NAMALWA (cell line): ENCODE measurements at regions not wholly inside any gene's neighbourhood (a gene's known extent, or its start where the extent isn't known, plus 50 kb on each side); places are given as distances from the start of the nearest gene placed in this dataset.
"Not testable (repeated sequence)": the region's sequence is repeated elsewhere in the genome, so short reads cannot be mapped to it uniquely, and the experiment has no call there.

ENCODE experiments used
- DNase-seq: peaks from one replicate; pipeline ENCODE4 v3.0.0-alpha.2; 2015; ENCODE audit warnings: low spot score

DNA sequence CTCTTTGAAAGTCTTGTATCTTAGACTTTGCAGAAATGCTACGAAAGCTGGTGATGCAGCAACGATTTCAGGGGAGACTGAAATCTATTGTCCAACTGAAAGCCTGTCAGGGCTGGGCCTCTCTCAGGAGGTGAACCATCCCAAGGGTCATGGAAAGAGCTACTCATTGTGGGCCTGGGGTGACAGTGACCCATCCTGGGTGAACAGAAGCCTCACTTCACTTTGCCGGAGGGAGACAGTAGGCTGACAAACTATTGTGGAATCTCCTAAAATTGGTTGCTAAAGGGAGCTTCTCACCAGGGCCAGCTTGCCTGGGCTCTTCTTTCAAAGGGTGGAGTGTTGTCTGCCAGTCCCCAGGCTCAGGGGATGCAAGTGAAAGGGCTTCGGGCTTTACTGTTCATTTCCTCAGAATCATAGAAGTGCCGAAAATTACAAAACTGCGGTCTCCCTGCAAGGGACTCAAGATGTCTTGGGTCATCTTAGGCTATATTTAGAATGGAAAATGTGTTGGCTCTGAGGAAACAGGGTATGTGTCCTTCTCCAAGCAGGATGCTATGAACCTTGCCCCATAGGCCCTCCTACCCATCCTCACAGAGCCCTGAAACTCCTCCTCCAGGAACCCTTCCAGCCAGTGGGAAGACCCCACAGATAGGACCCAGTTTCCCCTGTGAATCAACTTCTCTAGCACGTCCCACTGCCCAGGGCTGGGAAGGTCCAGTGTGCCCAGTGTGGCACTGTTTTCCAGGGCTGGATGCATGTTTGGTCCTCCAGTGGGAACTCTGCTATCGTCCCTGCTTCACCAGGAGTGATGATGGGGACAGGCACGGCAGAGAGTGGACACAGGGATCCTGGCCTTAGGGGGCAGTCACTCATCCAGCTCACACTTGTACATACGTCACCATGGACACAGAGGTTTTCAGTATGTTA, 173.4 kb upstream of the PLGLB2 start:
- DNase-seq: not testable (repeated sequence)

GRCh38 chr2:87575138-87575537, 172.7 kb upstream of the PLGLB2 start:
- not testable (repeated sequence) for DNase-seq

DNA sequence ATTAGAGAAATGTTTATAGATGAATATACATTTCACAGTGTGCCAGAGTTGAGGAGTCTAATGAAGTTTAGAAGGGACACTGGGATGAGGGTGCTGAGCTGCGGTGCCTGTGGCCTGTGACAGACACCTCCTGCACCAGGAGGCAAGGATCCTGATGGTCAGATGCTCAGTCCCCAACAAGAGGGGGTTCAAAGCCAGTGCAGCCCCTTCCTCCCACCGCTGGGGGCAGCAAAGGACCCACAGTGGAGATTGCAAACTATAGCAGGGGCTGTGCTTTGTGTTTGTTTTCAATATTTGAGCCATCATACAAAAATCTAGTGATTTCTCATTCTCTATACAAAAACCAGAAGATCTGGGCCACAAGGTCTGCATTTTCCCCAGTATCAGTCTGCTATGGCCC, 170.5 kb upstream of the PLGLB2 start:
- DNase-seq: not testable (repeated sequence)

DNA sequence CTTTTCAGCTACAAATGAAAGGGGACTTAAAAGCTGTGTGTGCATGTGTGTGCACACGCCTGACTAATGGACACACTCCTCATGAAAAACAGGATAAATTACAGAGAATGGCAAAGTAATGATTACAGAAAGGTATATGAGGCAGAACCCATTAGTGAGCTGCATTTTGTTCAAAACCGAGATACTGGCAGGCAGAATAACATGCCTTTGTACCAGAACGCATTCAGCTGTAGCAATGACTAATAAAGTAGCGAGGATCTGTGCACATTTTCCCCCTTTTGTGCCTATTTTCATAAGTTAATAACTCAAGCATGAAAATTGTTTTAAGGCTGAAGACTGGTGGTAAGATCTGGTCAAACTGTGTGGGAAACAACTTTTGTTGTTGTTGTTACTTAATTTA, 165.7 kb upstream of the PLGLB2 start:
- not testable (repeated sequence) for DNase-seq

DNA sequence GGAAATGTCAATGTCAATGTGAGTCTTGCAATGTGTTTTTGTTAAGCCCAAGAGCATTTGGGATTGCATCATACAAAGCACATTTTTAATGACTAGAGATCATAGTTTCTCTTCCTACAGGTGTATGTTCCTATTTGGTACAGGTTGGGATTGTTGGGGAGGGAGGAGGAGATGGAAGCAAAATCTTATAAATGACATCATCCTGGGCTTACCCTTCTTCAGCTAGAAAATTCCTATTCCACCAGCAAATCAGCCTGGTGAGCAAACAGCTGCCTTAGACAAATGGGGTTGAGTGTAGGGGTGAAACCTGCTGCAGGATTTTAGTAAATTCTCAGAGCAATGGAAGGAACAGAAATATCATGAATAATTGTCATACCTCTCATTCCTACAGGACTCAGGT, 165.3 kb upstream of the PLGLB2 start:
- not testable (repeated sequence) for DNase-seq

GRCh38 chr2:87583370-87583769, 164.5 kb upstream of the PLGLB2 start:
- DNase-seq: not testable (repeated sequence)

DNA sequence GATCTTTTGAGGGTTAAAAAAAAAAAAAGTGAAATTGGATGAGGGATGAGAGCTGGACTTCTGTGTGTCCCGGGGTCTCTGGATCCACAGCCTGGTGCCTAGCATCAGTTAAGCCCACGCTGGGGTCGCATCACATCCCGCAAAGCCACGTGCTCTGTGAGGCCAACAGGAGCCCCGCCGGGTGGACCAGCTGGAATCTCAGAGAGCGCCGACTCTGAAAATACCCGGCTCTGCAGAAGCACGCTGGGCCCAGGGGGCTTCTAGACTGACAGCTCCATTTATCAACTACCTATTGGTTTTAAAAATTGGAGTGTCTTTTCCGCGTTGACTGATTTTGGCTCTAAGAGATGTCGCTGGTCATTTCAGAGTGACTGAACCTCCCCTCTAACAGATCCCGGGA, 164.1 kb upstream of the PLGLB2 start:
- DNase-seq: not testable (repeated sequence)

DNA sequence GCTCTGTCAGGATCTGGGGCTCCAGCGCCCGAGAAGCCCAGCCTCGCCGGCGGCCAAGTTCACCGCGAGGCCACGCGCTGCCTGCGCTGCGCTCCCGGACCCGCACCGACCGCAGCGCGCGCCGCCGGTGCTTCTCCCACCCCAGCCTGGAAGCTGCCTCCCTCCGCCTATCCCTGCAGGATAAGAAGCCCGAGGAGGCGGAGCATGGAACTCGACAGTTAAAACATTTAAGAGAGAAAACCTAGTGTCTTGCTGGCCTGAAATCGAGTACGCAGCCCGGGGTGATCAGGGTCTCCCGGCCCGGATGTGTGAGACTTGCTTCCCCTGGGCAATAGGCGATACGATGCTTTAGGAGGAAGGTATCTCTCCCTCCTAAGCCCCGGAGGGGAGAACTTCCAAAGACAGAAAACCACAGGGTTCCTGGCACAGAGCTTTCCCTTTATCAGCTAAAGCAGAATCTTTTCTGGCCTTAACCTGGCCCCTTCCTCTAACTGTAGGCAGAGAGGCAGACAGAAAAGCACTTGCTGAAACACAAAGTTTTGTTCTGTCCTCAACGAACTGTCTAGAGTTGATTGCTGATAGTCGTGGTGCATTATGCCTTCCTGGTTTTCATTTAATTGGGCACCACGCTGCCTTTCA, 163.5 kb upstream of the PLGLB2 start:
- DNase-seq: not testable (repeated sequence)

- DNase-seq: not testable (repeated sequence)
Observed at GRCh38 chr2:87587934-87588333, 160.0 kb upstream of the PLGLB2 start.

DNA sequence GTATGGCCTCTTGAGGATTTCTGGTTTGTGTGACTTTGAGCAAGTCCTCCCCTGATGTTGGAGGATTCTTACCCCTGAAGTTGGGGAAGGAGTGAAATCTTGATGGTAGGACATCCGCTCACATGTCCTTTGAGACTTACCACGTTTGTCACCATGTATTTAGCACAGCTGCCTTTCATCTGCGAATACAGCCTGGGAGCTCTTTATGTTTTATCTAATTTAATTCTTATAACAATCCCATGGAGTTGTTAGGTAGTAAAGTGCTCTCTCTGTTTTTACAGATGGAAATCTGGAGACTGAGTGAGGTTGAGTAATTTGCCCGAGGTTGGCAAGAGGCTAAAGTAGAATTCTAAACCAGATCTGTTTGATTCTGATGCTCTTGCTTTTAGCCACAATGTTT, 154.9 kb upstream of the PLGLB2 start:
- DNase-seq: not testable (repeated sequence)

DNA sequence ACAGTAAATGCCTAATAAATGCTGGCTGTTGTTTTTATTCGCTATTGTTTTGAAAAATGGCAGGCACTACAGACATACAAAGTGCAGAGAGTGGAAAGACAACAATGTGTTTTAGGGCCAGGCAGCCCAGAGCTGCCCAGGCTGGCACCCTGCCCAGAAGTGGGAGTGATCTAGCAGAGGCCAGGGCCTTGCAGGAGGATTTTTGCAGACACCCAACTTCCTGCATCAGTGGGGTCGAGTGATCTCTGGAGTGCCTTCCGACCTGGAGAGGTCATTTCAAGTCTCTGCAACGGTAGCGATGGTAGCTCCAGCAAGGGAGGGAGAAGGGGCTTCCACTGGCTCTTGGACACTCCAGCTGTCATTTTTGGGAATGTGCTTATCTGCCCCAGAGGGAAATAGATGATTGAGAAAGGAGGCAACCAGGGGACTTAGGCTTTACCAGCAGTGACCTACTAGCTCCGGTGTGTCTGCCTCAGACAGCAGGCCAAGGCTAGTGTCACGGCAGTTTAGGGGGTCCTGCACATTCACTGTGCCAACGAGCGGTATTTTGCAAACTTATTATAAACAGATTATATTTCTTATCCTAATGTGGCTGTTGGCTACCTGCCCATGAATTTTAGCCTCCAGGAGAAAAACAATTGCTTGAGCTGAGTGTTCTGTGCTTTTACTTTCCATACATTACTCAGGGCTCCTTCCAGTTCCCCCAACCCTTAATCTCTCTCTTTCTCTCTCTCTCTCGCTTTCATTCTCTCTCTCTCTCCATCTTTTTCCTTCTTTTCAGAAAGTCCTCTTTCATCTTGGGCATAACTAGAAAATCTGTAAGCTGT, 153.9 kb upstream of the PLGLB2 start:
- DNase-seq: not testable (repeated sequence)

DNA sequence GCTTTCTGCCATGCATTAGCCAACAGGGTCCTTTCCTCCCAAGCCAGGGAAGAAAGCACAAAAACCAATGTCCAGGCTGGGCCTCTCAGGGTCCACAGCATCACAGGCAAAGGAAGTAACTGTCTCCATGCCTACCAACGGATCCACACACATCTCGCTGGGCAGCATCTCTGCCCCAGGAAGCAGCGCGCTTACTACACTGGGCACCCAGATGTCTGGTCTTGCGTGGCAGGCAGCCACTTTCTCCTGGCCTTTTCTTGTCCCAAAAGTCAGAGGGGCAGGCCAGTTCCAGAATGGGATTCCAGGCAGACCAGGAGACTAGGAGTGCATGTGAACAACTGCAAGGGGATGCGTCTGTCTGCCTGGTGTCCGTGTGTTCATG, 153.3 kb upstream of the PLGLB2 start:
- DNase-seq: not testable (repeated sequence)

DNA sequence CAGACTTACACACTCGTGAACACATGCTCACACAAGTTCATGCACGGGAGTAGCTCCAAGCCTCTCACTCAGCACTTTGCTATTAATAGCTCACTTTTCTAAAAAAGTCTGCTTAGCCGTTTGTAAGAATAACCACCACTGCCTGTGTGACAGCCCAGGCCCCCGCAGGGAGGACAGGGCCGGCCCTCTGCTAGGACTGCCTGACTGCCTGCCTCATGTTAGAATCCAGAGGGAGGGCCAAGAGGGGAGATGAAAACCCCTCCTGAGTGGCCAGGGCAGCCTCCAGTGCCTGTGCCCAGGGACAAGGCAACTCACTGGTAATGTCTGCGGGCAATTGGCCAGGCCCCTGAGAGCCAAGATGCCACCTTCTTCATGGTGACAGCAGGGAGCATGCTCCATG, 152.9 kb upstream of the PLGLB2 start:
- DNase-seq: not testable (repeated sequence)

DNA sequence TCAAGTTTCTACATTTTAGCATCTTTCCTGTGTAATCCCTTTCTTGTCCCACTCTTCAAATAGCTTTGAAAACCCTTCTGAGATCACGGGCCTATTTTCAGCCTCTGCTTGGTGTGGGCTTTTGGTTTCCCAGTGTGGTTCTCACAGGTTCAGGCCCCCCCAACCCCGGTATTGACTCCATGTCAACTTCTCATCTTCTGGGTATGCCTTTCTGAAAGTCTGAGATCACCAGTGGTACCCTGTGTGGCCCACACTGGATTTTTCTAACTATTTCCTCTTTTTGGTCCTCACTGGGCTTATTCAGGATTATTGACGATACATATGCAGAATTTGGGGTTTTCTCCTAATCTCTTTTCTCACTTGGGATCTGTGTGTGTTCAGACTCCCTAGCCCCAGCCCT, 146.9 kb upstream of the PLGLB2 start:
- not testable (repeated sequence) for DNase-seq

DNA sequence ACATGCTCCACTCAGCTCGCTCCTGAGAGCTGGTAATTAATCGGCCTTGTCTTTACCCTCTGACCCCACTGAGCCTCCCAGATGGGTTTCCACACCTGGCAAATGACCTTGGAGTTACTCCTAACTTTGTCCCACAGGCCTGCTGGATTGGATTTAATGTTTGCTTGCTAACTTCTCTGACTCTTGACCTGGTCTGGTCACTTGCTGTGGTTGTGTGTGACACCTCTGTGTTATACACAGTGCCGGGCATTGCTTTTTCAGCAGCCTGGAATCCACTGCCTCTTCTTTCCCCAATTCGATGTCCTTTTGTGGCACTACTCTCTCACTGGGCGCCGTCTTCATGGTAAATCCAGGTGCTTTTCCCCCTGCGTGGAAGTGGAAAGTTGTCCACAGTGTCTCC, 145.8 kb upstream of the PLGLB2 start:
- not testable (repeated sequence) for DNase-seq

GRCh38 chr2:87602728-87603127, 145.2 kb upstream of the PLGLB2 start:
- DNase-seq: not testable (repeated sequence)

DNA sequence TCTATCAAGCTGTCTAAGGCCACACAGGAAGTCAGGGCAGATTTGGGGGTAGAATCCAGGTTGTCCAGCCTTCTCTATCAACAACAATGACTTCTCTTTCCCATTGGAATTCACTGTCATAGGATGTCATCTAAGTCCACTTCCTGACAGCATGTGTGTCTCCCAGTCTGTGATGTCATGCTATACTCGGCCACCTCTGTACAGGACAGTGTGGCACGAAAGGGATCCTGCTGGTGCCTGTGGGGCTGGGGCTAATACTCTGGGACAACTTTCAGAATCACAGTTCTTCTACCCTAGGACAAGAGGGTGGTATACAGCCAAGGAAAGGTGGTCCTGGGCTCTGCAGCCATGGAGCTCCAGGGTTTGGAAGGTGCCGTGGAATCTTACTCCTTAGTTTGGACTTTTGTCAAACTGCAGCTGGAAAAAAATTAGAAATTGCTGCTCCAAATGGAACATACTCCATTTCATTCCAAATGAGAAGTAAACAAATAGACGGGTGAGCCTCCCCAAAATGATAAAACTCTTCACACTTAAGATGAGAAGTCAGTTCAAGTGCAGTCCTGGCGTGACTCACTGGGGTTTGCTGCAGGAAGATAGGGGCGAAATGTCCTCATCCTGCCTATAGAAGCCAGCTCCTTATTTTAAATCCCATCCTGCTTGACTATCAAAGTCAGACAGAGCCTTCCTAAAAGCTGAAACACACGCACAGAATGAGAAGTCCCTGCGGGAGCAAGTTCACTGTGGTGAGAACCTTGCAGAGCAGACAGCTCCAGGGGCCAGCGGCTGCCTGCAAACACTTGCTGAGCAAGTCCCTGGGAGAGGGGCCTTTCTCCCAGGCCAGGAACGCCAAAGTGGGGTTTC, 144.2 kb upstream of the PLGLB2 start:
- not testable (repeated sequence) for DNase-seq

DNA sequence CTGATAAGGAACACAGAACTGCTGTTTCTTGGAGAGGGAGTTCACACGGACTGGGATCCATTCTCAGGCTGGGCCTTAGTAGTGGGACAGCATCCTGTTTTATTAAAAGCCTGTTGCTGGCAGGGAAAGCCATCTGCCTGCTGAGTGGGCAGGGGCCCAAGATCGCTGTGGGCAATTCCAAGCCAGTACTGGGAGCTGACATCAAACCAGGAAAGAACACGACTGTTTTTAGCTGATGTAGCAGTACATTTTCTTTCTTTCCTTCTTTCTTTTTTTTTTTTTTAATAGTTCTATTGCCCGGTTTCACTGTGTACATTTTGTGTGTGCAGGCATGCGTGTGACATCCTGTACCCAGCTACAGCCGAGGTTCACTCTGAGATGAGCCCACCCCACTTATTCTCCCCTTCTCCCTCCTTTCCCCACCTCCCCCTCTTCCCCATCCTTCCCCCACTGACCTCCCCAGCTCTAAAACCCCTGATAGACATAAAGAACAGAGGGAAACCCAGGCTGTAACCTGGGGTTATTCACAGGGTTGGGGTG, 143.5 kb upstream of the PLGLB2 start:
- DNase-seq: not testable (repeated sequence)

GRCh38 chr2:87604980-87605379, 142.9 kb upstream of the PLGLB2 start:
- not testable (repeated sequence) for DNase-seq

- DNase-seq: not testable (repeated sequence)
Observed at GRCh38 chr2:87608377-87609166, 139.3 kb upstream of the PLGLB2 start.
